ENCODE measurements at regions not wholly inside any gene's neighbourhood (a gene's known extent, or its start where the extent isn't known, plus 50 kb on each side); places are given as distances from the start of the nearest gene placed in this dataset.
"Not testable (repeated sequence)": the region's sequence is repeated elsewhere in the genome, so short reads cannot be mapped to it uniquely, and the experiment has no call there.

DNA sequence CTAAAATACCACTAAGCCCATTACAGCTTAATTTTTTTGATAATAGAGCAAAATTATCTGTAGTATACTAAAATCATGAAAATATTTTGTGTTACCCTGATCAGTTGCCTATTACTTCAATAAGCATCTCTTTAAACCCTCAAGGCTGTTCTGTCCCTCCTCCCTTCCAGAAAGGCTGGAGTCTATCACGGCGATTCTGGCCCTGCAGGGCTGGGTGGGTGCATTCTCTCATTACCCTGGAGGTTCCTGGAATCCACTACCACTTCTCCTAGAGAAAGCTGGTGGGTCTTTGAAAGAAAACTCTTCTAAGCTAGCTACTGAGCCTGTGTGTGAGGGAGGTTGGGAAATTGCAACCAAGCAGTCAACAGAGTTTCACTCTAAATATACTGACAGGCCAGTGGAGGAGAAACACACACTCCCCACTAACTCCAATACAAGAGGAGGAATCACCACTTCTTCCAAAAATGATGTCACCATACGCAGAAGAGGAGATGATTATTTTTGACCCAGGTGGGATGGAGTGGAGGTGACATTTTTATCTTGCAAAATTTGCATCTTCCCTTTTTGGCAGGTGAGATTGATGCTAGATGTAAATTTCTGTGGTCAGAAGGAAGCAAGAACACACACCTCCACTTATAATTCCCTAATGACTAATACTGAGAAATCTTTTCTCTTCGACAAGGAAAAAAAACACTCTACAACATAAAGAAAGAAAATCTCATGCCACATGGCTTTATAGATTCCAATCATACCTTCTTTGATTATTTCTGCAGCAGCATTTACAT is 182.3 kb upstream of the PHACTR1 start:
- no peak overlapping the region for H3K4me3 ChIP-seq (ENCODE audit: low read depth, low read length)
- no peaks in the 10 kb centered on the region for H3K9me3 ChIP-seq (ENCODE audit: control insufficient read depth in 2 of 2, low read length in 2 of 2)
- Mint-ChIP-seq H3K9me3 (no peaks in the 10 kb centered on the region), H3K4me3 (no peak overlapping the region), H3K4me1 (no peaks in the 10 kb centered on the region), H3K27me3 (no peaks in the 10 kb centered on the region), H3K36me3 (no peaks in the 10 kb centered on the region), H3K27ac (no peak overlapping the region)
- no peaks in the 10 kb centered on the region for H3K4me1 ChIP-seq (ENCODE audit: control insufficient read depth, insufficient read depth, low read length, poor library complexity, severe bottlenecking)
- DNase-seq (no peak), ATAC-seq (ENCODE audit: low read depth in 2 of 2) (no peak)
- H3K27ac ChIP-seq (ENCODE audit: insufficient read depth, low read length, poor library complexity, severe bottlenecking): no peak overlapping the region
- no peaks in the 10 kb centered on the region for H3K27me3 ChIP-seq (ENCODE audit: control insufficient read depth, insufficient read depth, low read length)
- H3K36me3 ChIP-seq (ENCODE audit: control insufficient read depth, insufficient read depth, low read length): no peaks in the 10 kb centered on the region

GRCh38 chr6:12535586-12536314 is 180.8 kb upstream of the PHACTR1 start:
- Mint-ChIP-seq H3K9me3 (peaks cover 0 to 3% (median 0%) of the 10 kb centered on the region in 7 donors), H3K27me3 (no peaks in the 10 kb centered on the region), H3K36me3 (no peaks in the 10 kb centered on the region), H3K4me3 (no peak overlapping the region), H3K4me1 (no peaks in the 10 kb centered on the region), H3K27ac (no peak overlapping the region)
- no peak overlapping the region for H3K4me3 ChIP-seq (ENCODE audit: low read depth, low read length)
- no peaks in the 10 kb centered on the region for H3K27me3 ChIP-seq (ENCODE audit: control insufficient read depth, insufficient read depth, low read length)
- H3K36me3 ChIP-seq (ENCODE audit: control insufficient read depth, insufficient read depth, low read length): no peaks in the 10 kb centered on the region
- H3K27ac ChIP-seq (ENCODE audit: insufficient read depth, low read length, poor library complexity, severe bottlenecking): no peak overlapping the region
- no peaks in the 10 kb centered on the region for H3K4me1 ChIP-seq (ENCODE audit: control insufficient read depth, insufficient read depth, low read length, poor library complexity, severe bottlenecking)
- H3K9me3 ChIP-seq (ENCODE audit: control insufficient read depth in 2 of 2, low read length in 2 of 2): no peaks in the 10 kb centered on the region
- DNase-seq (no peak), ATAC-seq (ENCODE audit: low read depth in 2 of 2) (no peak)

DNA sequence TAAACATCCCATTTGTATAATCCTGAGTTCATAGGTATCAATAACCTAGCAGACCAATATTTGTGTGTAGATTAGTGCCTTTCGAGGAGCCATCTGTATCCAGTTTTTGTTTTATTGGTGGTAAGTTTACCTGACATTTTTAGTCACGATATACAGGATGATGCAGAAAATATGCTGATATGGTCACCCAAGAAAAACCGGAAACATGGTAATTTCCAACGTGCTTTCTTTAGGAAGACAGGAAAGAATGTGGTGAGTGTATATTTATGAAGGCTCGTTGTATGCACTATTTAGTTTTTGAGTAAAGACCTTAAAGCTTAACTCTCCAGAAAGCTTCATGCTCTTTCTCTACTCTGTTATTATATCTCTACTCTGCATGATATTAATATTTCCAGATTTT is 180.2 kb upstream of the PHACTR1 start:
- Histone ChIP-seq H3K9me3 (ENCODE audit: control insufficient read depth in 2 of 2, low read length in 2 of 2) (no peaks in the 10 kb centered on the region), H3K27me3 (ENCODE audit: control insufficient read depth, insufficient read depth, low read length) (no peaks in the 10 kb centered on the region), H3K36me3 (ENCODE audit: control insufficient read depth, insufficient read depth, low read length) (no peaks in the 10 kb centered on the region), H3K4me3 (ENCODE audit: low read depth, low read length) (no peak overlapping the region), H3K27ac (ENCODE audit: insufficient read depth, low read length, poor library complexity, severe bottlenecking) (no peak overlapping the region), H3K4me1 (ENCODE audit: control insufficient read depth, insufficient read depth, low read length, poor library complexity, severe bottlenecking) (no peaks in the 10 kb centered on the region)
- H3K36me3 Mint-ChIP-seq: no peaks in the 10 kb centered on the region
- no peak for ATAC-seq (ENCODE audit: low read depth in 2 of 2)
- DNase-seq: no peak
- no peaks in the 10 kb centered on the region for H3K27me3 Mint-ChIP-seq
- H3K9me3 Mint-ChIP-seq: peaks cover 0 to 6% (median 0%) of the 10 kb centered on the region in 7 donors
- no peak overlapping the region for H3K4me3 Mint-ChIP-seq
- H3K4me1 Mint-ChIP-seq: no peaks in the 10 kb centered on the region
- no peak overlapping the region for H3K27ac Mint-ChIP-seq

GRCh38 chr6:12537389-12537788 is 179.2 kb upstream of the PHACTR1 start:
- peaks cover 0 to 7% (median 0%) of the 10 kb centered on the region in 7 donors for H3K9me3 Mint-ChIP-seq
- Histone ChIP-seq H3K27me3 (ENCODE audit: control insufficient read depth, insufficient read depth, low read length) (no peaks in the 10 kb centered on the region), H3K9me3 (ENCODE audit: control insufficient read depth in 2 of 2, low read length in 2 of 2) (no peaks in the 10 kb centered on the region), H3K4me1 (ENCODE audit: control insufficient read depth, insufficient read depth, low read length, poor library complexity, severe bottlenecking) (no peaks in the 10 kb centered on the region), H3K36me3 (ENCODE audit: control insufficient read depth, insufficient read depth, low read length) (no peaks in the 10 kb centered on the region), H3K27ac (ENCODE audit: insufficient read depth, low read length, poor library complexity, severe bottlenecking) (no peak overlapping the region), H3K4me3 (ENCODE audit: low read depth, low read length) (no peak overlapping the region)
- DNase-seq: no peak
- H3K27me3 Mint-ChIP-seq: no peaks in the 10 kb centered on the region
- no peak for ATAC-seq (ENCODE audit: low read depth in 2 of 2)
- H3K27ac Mint-ChIP-seq: no peak overlapping the region
- H3K4me1 Mint-ChIP-seq: no peaks in the 10 kb centered on the region
- no peak overlapping the region for H3K4me3 Mint-ChIP-seq
- no peaks in the 10 kb centered on the region for H3K36me3 Mint-ChIP-seq

DNA sequence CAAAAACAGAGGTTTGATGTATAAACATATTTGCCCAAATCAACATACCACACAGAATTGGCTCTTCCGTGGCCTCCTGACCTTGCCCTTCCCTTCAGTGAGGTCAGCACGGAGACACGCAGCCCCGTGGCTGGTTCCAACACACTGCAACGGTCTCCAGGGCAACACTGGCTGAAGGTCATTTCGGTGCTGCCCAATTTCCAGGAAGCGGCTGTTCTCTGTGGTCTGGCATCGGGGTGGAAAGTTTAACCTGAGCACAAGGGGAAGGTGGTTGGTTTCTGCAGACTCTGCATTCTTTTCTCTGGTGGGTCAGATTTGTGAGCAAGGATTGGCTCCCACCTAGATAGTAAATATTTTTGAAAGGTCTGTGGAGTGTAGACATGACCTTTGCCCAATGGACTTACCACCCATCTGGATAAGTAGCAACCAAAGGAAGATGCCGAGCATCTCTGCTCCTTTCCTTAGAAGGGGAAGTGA is 177.6 kb upstream of the PHACTR1 start:
- no peak overlapping the region for H3K4me3 ChIP-seq (ENCODE audit: low read depth, low read length)
- H3K27me3 Mint-ChIP-seq: no peaks in the 10 kb centered on the region
- no peaks in the 10 kb centered on the region for H3K36me3 ChIP-seq (ENCODE audit: control insufficient read depth, insufficient read depth, low read length)
- no peaks in the 10 kb centered on the region for H3K27me3 ChIP-seq (ENCODE audit: control insufficient read depth, insufficient read depth, low read length)
- no peak overlapping the region for H3K27ac Mint-ChIP-seq
- H3K9me3 ChIP-seq (ENCODE audit: control insufficient read depth in 2 of 2, low read length in 2 of 2): no peaks in the 10 kb centered on the region
- H3K4me3 Mint-ChIP-seq: no peak overlapping the region
- ATAC-seq (ENCODE audit: low read depth in 2 of 2): no peak
- no peak overlapping the region for H3K27ac ChIP-seq (ENCODE audit: insufficient read depth, low read length, poor library complexity, severe bottlenecking)
- DNase-seq: no peak
- no peaks in the 10 kb centered on the region for H3K4me1 ChIP-seq (ENCODE audit: control insufficient read depth, insufficient read depth, low read length, poor library complexity, severe bottlenecking)
- no peaks in the 10 kb centered on the region for H3K4me1 Mint-ChIP-seq
- H3K9me3 Mint-ChIP-seq: peaks cover 0 to 7% (median 0%) of the 10 kb centered on the region in 7 donors
- H3K36me3 Mint-ChIP-seq: no peaks in the 10 kb centered on the region

- H3K27ac Mint-ChIP-seq; DNase-seq; H3K36me3 Mint-ChIP-seq; ATAC-seq (ENCODE audit: low read depth in 2 of 2); H3K27me3 ChIP-seq (ENCODE audit: control insufficient read depth, insufficient read depth, low read length); H3K27me3 Mint-ChIP-seq; H3K9me3 ChIP-seq (ENCODE audit: control insufficient read depth in 2 of 2, low read length in 2 of 2); H3K4me1 ChIP-seq (ENCODE audit: control insufficient read depth, insufficient read depth, low read length, poor library complexity, severe bottlenecking); H3K4me3 Mint-ChIP-seq; H3K4me3 ChIP-seq (ENCODE audit: low read depth, low read length); H3K9me3 Mint-ChIP-seq; H3K4me1 Mint-ChIP-seq; H3K36me3 ChIP-seq (ENCODE audit: control insufficient read depth, insufficient read depth, low read length); H3K27ac ChIP-seq (ENCODE audit: insufficient read depth, low read length, poor library complexity, severe bottlenecking): not testable (repeated sequence)
Measured at GRCh38 chr6:12542319-12543115, 174.1 kb upstream of the PHACTR1 start.

GRCh38 chr6:12543953-12544352 is 172.6 kb upstream of the PHACTR1 start:
- Mint-ChIP-seq H3K4me1 (no peaks in the 10 kb centered on the region), H3K36me3 (no peaks in the 10 kb centered on the region), H3K4me3 (no peak overlapping the region), H3K9me3 (peaks cover 0 to 9% (median 0%) of the 10 kb centered on the region in 7 donors), H3K27me3 (no peaks in the 10 kb centered on the region), H3K27ac (no peak overlapping the region)
- Histone ChIP-seq H3K27ac (ENCODE audit: insufficient read depth, low read length, poor library complexity, severe bottlenecking) (no peak overlapping the region), H3K4me3 (ENCODE audit: low read depth, low read length) (no peak overlapping the region), H3K9me3 (ENCODE audit: control insufficient read depth in 2 of 2, low read length in 2 of 2) (no peaks in the 10 kb centered on the region), H3K27me3 (ENCODE audit: control insufficient read depth, insufficient read depth, low read length) (no peaks in the 10 kb centered on the region), H3K36me3 (ENCODE audit: control insufficient read depth, insufficient read depth, low read length) (no peaks in the 10 kb centered on the region), H3K4me1 (ENCODE audit: control insufficient read depth, insufficient read depth, low read length, poor library complexity, severe bottlenecking) (no peaks in the 10 kb centered on the region)
- DNase-seq (no peak), ATAC-seq (ENCODE audit: low read depth in 2 of 2) (no peak)
